ENCODE measurements at regions not wholly inside any gene's neighbourhood (a gene's known extent, or its start where the extent isn't known, plus 50 kb on each side); places are given as distances from the start of the nearest gene placed in this dataset.

DNA sequence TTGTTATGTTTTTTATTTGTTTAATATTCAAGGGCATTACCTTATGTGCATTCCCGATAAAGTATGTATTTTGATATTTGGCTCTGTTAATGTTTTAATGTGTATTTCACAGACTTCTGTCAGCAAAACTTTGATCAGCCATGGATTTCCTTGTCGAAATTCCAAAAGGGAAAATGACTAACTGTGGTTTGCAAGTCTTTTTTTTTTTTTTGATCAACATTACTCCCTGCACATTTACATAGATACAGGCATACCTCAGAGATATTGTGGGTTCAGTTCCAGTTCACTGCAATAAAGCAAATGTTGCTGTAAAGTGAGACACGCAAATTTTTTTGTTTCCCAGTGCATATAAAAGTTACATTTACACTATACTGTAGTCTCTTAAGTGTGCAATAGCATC is 351.9 kb downstream of the CXCL12 start:
- Mint-ChIP-seq H3K9me3 (no peaks in the 10 kb centered on the region), H3K27ac (no peak overlapping the region), H3K4me3 (no peak overlapping the region), H3K27me3 (peaks cover 20% of the 10 kb centered on the region), H3K4me1 (peaks cover 5% of the 10 kb centered on the region)
- no peak for ATAC-seq
- DNase-seq, result no peak

DNA sequence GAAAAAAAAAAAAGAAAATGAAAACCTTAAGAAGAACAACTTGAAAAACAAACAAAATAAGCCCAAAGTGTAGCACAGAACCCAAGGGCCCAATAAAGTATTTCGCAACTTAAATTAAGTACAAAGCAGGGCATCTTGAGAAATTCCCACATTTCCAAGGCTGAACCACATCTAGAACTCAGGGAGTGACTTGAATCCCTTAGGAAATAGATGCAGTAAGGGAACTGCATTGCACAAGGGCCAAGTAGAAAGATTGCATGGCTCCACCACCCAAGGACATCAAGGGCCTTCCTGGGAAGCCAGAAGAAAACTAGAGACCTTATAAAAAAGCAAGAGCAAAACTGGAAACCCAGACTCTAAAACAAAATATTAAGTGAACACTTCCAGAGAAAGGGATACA is 352.7 kb downstream of the CXCL12 start:
- DNase-seq (no peak), ATAC-seq (no peak)
- no peak overlapping the region for H3K4me3 Mint-ChIP-seq
- H3K27ac Mint-ChIP-seq, result no peak overlapping the region
- peaks cover 5% of the 10 kb centered on the region for H3K4me1 Mint-ChIP-seq
- peaks cover 20% of the 10 kb centered on the region for H3K27me3 Mint-ChIP-seq
- no peaks in the 10 kb centered on the region for H3K9me3 Mint-ChIP-seq

DNA sequence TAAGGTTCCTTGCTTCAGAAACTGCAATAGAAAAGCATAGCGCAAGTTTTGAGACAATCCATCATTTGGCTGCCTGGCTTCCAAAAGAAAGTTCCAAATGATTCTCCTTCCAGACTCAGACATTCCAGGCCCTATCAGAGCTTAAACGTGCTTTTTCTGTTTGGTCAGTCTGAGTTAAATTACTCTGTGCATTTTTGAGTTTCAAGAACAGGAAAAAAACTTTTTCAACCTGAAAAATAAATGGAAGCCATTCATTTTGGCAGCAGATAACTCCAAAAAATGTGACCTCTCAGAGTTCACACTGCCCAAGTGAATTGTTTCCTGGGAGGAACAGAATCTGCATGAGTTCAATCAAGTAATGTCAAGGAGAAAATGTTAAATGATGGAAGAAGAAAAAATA is 354.2 kb downstream of the CXCL12 start:
- no peaks in the 10 kb centered on the region for H3K9me3 Mint-ChIP-seq
- H3K27me3 Mint-ChIP-seq, result peaks cover 17% of the 10 kb centered on the region
- H3K4me3 Mint-ChIP-seq, result no peak overlapping the region
- H3K4me1 Mint-ChIP-seq, result peaks cover 5% of the 10 kb centered on the region
- H3K27ac Mint-ChIP-seq, result no peak overlapping the region
- ATAC-seq (no peak), DNase-seq (no peak)

DNA sequence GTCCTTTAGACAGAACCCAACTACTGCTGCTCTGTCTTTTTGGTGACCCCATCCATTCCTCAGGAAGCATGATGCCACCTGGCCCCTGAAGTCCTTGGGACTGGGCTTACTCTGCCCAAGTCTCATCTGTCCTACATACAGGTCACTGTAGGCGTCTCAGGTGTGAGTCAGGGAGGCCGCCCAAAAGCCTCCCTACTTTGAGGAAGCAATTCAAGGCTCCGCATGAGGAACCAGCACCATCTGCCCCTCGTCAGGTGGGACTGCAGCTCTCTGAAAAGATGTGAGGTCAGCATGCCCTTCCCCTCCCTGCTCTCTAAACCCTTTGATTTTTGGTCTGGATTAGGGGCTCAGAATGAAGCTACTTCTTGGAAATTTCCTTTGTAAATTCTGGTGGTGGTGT is 354.8 kb downstream of the CXCL12 start:
- DNase-seq, result peak; percentile 12 to 26
- ATAC-seq, result peak; percentile 79

DNA sequence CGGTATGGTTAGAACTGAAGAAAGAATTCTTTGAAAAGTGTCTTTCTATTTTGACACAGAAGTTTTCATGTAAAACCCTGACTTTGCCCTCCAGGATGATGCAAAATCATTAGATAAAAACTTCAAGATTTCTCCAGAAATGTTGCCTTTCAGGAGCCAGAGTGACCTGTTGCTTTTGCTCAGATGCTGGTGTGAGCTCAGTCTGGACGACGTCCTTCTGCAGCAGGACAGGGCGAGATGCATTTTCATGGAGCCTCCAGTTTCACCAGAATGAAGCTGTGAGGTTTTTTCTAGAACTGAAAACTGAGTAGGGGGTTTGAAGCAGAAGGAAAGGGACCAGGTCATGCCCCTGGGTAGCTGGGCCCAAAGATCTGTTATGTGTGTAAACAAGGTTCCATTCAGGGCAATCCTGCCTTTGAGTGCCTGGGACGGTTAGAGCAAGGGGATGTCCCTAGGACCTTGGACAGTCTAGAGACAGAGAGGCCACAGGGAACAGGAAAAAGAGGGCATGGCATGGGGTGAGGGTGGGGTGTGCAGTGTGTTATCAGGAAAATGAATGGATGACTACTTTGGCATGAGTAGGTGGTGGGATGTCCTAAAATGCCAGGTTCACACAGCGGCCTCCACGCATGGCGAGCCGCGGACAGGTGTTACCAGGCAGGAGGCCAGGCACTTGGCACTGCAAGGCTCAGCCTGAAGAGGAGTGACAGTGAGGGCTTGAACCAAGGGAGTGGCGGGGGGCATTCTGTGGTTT is 356.3 kb downstream of the CXCL12 start:
- ATAC-seq, result peak; percentile 34
- no peaks in the 10 kb centered on the region for H3K9me3 Mint-ChIP-seq
- peaks cover 34% of the 10 kb centered on the region for H3K27me3 Mint-ChIP-seq
- no peak for DNase-seq
- H3K4me3 Mint-ChIP-seq, result no peak overlapping the region
- peak overlapping the region in 1 of 2 donors; percentile 35 for H3K27ac Mint-ChIP-seq
- H3K4me1 Mint-ChIP-seq, result peaks cover 5% of the 10 kb centered on the region

More for the DNA sequence above, 354.8 kb downstream of the CXCL12 start:
- H3K4me3 Mint-ChIP-seq, result no peak overlapping the region
- peaks cover 5% of the 10 kb centered on the region for H3K4me1 Mint-ChIP-seq
- no peaks in the 10 kb centered on the region for H3K9me3 Mint-ChIP-seq
- H3K27me3 Mint-ChIP-seq, result peaks cover 20% of the 10 kb centered on the region
- no peak overlapping the region for H3K27ac Mint-ChIP-seq

DNA sequence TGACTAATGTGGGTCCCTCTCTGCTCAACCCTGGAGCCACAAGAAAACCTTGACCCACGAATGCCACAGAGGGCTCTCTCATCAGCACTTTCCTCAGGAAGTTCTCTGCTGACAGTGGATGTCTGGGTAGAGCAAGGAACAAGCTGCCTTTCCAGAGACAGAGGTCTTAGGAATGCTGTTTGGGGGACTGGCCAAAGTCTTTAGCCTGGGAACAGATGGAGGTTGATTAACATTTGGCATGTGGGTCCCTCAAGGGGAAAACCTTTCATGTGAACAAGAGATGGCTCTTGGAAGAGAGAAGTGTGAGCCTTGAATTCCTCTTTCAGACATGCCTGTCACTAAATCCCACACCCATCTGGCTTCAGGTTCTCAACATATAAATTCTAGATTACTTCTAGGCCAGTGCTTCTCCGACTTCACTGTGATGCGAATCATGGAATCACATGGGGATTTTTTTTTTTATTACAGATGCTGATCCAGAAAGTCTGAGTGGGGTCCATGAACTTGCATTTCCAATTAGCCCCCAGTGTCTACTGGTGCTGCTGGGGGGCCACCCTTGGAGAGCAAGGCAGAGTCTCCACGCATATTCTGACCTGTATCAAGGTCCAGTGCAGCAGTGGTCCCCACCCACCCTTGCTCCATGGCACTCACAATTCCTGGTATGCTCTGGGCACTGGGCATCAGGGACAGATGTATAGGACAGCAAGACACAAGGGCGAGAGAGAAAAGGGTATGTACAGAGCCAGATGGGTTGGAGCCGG is 360.4 kb downstream of the CXCL12 start:
- Mint-ChIP-seq H3K4me3 (no peak overlapping the region), H3K27me3 (peaks cover 41% of the 10 kb centered on the region), H3K9me3 (no peaks in the 10 kb centered on the region), H3K27ac (no peak overlapping the region), H3K4me1 (no peaks in the 10 kb centered on the region)
- DNase-seq (no peak), ATAC-seq (no peak)

DNA sequence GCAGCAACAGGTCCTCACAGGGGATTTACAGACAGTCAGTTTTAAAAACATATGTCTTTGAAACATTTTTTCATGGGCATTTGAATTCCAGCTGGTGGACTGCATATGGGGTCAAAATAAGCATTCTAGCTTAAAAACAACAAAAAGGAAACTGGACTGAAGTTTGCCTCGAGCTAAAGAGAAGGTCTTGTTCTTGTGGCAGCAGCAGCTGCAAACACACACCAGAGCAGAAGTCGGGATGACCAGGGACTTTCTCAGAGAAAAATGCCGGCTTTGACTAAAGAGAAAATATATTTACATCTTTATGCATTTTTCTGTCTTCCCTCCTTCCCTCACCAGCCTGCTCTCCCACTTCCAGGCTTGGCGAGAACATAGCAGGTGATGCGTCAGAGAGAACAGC is 361.4 kb downstream of the CXCL12 start:
- DNase-seq (no peak), ATAC-seq (no peak)
- Mint-ChIP-seq H3K27me3 (peaks cover 36% of the 10 kb centered on the region), H3K27ac (no peak overlapping the region), H3K9me3 (no peaks in the 10 kb centered on the region), H3K4me3 (no peak overlapping the region), H3K4me1 (no peaks in the 10 kb centered on the region)

DNA sequence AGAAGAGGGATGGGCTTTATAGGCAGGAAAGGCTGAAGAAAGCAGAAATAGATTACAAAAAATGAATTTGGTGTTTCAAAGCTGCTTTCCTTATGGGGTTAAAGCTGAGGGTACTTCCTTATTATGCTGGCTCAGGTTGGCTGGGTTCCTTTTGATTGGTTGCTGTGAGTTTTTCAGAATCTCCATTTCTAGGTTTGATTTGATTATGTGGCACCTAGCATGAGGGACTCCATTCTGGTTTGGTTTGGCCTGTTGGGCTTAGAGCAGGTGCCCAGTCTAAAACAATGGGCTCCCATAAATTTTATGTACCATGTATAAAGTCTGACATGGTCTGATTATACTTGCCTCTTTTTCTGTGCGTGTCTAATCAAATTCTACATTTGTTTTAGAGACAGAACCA is 362.7 kb downstream of the CXCL12 start:
- Mint-ChIP-seq H3K27me3 (peaks cover 33% of the 10 kb centered on the region), H3K4me3 (no peak overlapping the region), H3K27ac (no peak overlapping the region), H3K4me1 (no peaks in the 10 kb centered on the region), H3K9me3 (no peaks in the 10 kb centered on the region)
- DNase-seq, result no peak
- ATAC-seq, result no peak

DNA sequence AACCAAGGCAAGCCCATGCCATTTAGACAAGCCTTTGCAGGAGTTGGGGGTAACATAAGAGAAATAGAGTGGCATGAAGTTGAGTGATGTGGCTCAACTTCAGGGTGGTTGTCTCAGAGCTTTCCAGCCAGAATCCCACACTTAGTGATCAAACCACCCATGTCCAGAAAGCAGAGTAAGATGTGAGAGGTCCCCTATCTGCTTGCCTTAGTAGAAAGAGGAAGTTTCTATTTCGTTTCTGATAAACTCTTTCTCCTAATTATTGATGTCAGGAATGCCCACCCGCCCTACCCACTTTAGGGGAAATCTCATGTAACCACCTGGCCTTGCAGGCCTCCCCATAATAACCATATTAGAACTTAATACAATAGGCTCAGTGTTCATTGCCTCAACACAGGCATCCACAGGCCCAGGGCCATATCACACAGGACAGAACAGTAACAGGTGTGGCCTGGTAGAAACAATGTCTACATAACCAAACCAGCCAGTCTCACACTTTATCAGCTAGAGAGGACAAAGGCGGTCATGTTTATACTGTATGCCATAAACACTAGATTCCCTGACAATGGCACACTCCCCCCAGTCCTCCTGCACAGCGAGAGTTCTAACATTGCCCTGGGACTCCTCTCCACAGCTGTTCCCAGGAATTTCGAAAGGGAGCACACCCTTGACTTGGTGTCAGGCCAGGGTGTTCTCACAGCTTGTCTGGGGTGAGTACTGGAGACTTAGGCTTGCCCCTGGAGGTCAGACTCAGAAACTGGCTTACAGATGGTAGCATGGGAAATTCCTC is 364.4 kb downstream of the CXCL12 start:
- H3K9me3 Mint-ChIP-seq, result no peaks in the 10 kb centered on the region
- no peak overlapping the region for H3K4me3 Mint-ChIP-seq
- DNase-seq (no peak), ATAC-seq (no peak)
- no peaks in the 10 kb centered on the region for H3K4me1 Mint-ChIP-seq
- H3K27me3 Mint-ChIP-seq, result peaks cover 24% of the 10 kb centered on the region
- peak overlapping the region in 1 of 2 donors; percentile 52 for H3K27ac Mint-ChIP-seq

DNA sequence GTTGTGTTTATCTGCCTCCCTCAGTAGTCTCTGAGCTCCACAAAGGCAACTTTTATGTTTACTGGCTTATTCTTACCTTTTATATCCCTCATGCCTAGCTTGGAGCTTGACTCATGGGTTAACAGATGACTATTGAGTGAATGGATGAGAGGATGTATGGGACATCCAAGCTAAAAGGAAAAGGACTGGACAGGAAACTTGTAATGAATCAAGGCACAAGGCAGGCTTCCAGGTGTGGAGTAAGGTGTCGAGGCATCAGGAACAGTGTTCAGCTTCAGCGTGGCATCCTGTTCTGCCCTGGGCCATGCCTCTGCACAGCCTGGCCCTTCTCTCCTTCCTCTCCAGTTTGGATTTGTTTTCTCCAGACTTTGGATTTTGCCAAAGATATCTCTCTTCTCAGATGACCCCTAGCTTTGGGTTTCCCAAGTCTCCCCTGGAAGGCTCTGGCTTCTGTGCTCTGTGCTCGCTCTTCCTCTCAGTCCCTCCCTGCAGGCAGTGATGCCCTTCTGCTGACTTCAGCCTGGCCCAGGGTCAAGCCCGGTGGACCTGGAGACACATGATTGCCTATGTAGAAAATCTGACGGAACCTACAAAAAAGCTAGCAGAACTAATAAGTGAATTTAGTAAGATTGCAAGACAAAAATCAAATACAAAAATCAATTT is 367.3 kb downstream of the CXCL12 start:
- Mint-ChIP-seq H3K27ac (no peak overlapping the region), H3K9me3 (no peaks in the 10 kb centered on the region), H3K4me1 (no peaks in the 10 kb centered on the region), H3K4me3 (no peak overlapping the region), H3K27me3 (peaks cover 8% of the 10 kb centered on the region)
- ATAC-seq (no peak), DNase-seq (no peak)

DNA sequence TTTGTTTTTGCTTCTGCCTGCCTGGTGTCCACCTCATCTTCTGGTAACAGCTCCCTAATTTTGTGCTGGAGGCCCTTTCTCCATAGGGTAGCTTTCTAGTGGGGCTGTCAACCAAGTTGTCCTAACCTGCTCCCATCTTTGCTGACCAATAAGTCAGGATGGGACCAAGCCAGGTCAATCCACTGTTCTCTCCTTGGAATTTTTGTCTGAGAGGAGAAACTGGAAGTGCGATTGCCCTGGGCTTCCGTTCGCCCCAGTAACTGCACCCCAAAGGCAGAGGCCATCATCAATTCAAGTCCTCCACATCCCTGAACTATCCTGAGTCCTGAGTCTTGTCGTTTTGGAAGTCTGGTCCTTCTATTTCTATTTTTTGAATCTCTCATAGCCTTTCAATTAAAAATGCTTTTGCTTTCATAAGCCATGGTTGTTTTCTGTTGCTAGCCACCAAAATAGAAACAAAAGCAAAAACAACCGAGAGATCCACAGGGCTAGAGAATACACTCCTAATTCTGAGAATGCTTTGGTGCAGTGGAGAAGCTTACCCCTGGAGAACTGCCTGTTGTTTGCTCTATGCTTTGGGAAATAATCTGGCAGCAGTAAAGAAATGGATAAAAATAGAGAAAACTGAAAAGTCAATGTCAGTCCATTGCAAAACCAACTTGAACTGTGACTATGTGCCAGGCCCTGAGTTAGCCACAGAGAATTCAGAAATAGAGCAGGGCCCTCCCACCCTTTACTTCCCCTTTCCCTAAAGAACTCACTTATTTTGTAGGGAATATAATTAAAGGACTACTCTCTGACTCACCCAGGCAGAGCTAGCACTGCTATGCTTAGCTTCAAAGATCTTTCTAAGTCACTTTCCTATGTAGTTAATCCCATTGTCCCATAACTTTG is 368.1 kb downstream of the CXCL12 start:
- H3K27ac Mint-ChIP-seq, result no peak overlapping the region
- H3K27me3 Mint-ChIP-seq, result peaks cover 8% of the 10 kb centered on the region
- H3K4me3 Mint-ChIP-seq, result no peak overlapping the region
- no peaks in the 10 kb centered on the region for H3K4me1 Mint-ChIP-seq
- no peak for DNase-seq
- H3K9me3 Mint-ChIP-seq, result no peaks in the 10 kb centered on the region
- no peak for ATAC-seq

DNA sequence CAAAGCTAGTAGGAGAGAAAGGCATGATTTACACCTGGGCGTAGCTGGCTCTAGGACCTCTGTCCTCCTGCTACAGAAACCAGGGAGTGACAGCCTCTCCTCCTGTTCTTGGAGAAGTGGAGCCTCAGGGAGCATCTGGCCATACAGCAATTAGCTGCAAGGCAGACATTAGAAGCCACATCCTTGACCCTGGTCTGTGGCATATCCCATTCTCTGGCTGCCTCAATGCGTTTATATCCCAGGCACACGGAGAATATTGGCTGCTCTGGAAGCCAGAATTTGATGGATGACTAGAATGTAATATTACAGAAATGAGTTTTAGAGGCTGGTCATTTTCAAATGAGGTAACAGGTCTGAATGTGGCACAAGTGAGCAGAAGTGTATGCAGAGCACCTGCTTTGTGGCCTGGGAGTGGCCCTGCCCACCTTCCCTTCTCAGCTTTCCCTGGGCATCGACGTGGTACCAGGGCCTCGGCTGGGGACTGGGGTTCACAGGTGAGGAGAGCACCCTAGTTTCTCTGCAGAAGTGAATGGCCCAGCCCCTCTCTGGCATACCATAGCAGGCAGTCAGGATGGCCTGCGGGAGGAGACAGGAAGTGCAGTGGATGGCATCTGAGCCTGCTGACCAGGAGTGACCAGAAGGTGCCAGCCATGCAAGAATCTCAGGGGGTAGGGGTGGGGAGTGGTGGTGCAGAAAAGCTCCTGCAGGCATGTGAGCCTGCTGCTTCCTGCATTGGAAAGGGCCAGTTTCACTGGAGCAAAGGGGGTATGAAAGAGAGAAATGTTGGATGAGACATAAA is 367.2 kb upstream of the ZNF32 start:
- H3K4me1 Mint-ChIP-seq, result peaks cover 9% of the 10 kb centered on the region
- no peaks in the 10 kb centered on the region for H3K9me3 Mint-ChIP-seq
- H3K4me3 Mint-ChIP-seq, result no peak overlapping the region
- DNase-seq (no peak), ATAC-seq (no peak)
- H3K27ac Mint-ChIP-seq, result no peak overlapping the region
- H3K27me3 Mint-ChIP-seq, result peaks cover 8% of the 10 kb centered on the region

DNA sequence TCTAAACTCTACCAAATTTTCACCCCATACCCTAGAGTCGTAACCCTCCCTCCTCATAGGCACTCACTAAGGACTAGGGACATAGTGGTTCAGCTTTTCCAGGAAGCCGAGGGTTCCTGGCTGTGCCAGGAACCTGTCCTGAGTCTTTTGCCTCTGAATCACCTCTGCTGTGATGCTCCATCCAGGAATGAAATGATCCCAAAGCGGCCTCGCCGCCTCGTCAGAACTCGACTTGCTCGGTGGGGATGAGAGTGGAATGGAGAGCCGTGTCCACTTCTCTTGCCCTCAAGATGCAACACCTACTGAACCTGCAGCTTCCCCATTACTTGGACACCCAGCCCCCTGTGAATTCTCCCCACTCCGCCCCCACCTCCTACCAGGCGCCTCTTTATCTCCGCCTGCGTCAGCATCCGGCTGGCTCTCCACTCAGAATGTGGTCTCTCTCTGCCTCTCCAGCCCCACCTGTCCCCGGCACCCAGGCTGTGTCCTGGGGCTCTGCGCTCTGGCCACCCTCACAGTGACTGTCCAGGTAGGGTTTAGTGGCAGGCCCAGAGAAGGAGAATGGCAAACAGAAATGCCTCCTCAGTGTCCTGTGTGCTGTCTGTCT is 366.1 kb upstream of the ZNF32 start:
- Mint-ChIP-seq H3K9me3 (no peaks in the 10 kb centered on the region), H3K4me1 (peaks cover 12% of the 10 kb centered on the region), H3K27ac (peak overlapping the region in 1 of 2 donors; percentile 49), H3K4me3 (no peak overlapping the region), H3K27me3 (peaks cover 11% of the 10 kb centered on the region)
- ATAC-seq (no peak), DNase-seq (no peak)

DNA sequence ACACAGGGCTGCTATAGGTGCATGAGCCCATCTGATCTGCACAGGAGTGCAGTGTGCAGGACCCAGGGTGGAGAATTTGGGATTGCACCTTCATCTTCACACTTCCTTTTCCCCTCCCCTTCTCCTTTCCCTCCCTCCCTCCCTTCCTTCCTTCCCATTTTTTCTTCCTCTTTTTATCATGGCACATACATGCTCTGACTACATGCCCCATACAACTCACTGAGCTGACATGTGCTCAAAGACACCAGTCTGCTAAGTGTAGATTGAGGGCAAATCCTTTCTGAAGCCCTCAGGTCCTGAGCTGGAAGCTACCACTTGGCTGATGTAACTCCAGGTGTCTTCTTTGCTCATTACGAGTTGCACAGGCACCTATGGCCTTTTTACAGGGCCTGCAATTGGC is 365.3 kb upstream of the ZNF32 start:
- peaks cover 12% of the 10 kb centered on the region for H3K4me1 Mint-ChIP-seq
- DNase-seq (no peak), ATAC-seq (no peak)
- H3K27ac Mint-ChIP-seq, result no peak overlapping the region
- H3K4me3 Mint-ChIP-seq, result no peak overlapping the region
- H3K9me3 Mint-ChIP-seq, result no peaks in the 10 kb centered on the region
- H3K27me3 Mint-ChIP-seq, result peaks cover 18% of the 10 kb centered on the region
